IMR-90 (cell line): ENCODE measurements at regions not wholly inside any gene's neighbourhood (a gene's known extent, or its start where the extent isn't known, plus 50 kb on each side); places are given as distances from the start of the nearest gene placed in this dataset.

Experiments
- ATAC-seq: fragments of 200-7000 bp; cut with Tn5 transposase; 2 replicates; pipeline ENCODE4 v1.9.1; 2020; ENCODE audit warnings: low read depth, mild to moderate bottlenecking, moderate library complexity
- BruUV-seq: library from RNA; stranded (reverse); fragments of 400-500 nt; replicated peaks from 2 replicates; lab custom pipeline; 2021; lab: Mats Ljungman, UMichigan
- CTCF ChIA-PET: fragments of 300-600 bp; formaldehyde crosslinking; extraction: SDS; loops from one replicate; lab custom pipeline; 2021; ENCODE audit warnings: antibody characterized with exemption; lab: Yijun Ruan, JAX
- POLR2A ChIA-PET: fragments of 300-600 bp; sonication (Branson Sonifier 250); formaldehyde crosslinking; loops from one replicate; lab custom pipeline; 2022; ENCODE audit warnings: antibody characterized with exemption; ENCODE audit not compliant: unreplicated experiment; lab: Charles Lee
- DNase-seq: peaks from one replicate; pipeline ENCODE4 v3.0.0; 2013
- H2AFZ ChIP-seq: replicated peaks from 2 replicates; pipeline ENCODE3; 2013; ENCODE audit warnings: low read length, mild to moderate bottlenecking; ENCODE audit not compliant: poor library complexity
- H2AK5ac ChIP-seq: 2 replicates; pipeline ENCODE4 v1.6.1; 2013; ENCODE audit warnings: low read depth, low read length, inconsistent platforms
- H2AK9ac ChIP-seq: replicated peaks from 2 replicates; pipeline ENCODE3; 2013; ENCODE audit warnings: mild to moderate bottlenecking, low read depth, low read length, moderate library complexity; ENCODE audit not compliant: poor library complexity
- H2BK120ac ChIP-seq: 2 replicates; pipeline ENCODE4 v1.6.1; 2013; ENCODE audit warnings: low read depth, low read length, inconsistent platforms
- H2BK15ac ChIP-seq: 3 replicates; pipeline ENCODE4 v1.6.1; 2013; ENCODE audit warnings: low read depth, low read length, inconsistent platforms
- H2BK20ac ChIP-seq: 2 replicates; pipeline ENCODE4 v1.6.1; 2013; ENCODE audit warnings: low read depth, mild to moderate bottlenecking, inconsistent platforms, low read length, moderate library complexity
- H2BK5ac ChIP-seq: 2 replicates; pipeline ENCODE4 v1.6.1; 2013; ENCODE audit warnings: mild to moderate bottlenecking, low read depth, low read length, inconsistent platforms; ENCODE audit not compliant: poor library complexity, severe bottlenecking
- H3K14ac ChIP-seq: replicated peaks from 2 replicates; pipeline ENCODE4 v1.6.1; 2013; ENCODE audit warnings: low read depth, low read length, inconsistent platforms
- H3K18ac ChIP-seq: 2 replicates; pipeline ENCODE4 v1.6.1; 2013; ENCODE audit warnings: low read depth, low read length, control low read depth
- H3K23ac ChIP-seq: 2 replicates; pipeline ENCODE4 v1.6.1; 2013; ENCODE audit warnings: low read depth, low read length, inconsistent platforms
- H3K27ac ChIP-seq: 2 replicates; pipeline ENCODE4 v1.5.1; 2013; ENCODE audit warnings: mild to moderate bottlenecking, control low read depth, low read length; ENCODE audit not compliant: insufficient read depth
- H3K27me3 ChIP-seq: 2 replicates; pipeline ENCODE4 v1.6.1; 2013; ENCODE audit warnings: low read length; ENCODE audit not compliant: control insufficient read depth, insufficient read depth
- H3K36me3 ChIP-seq: 2 replicates; pipeline ENCODE4 v1.6.1; 2013; ENCODE audit warnings: low read length, mixed read lengths; ENCODE audit not compliant: control insufficient read depth, insufficient read depth
- H3K4ac ChIP-seq: 2 replicates; pipeline ENCODE4 v1.6.1; 2013; ENCODE audit warnings: low read depth, low read length, inconsistent platforms
- H3K4me1 ChIP-seq: 2 replicates; pipeline ENCODE4 v1.6.1; 2013; ENCODE audit warnings: low read length, mixed read lengths; ENCODE audit not compliant: control insufficient read depth, insufficient read depth
- H3K4me2 ChIP-seq: 2 replicates; pipeline ENCODE4 v1.6.1; 2013; ENCODE audit warnings: low read depth, mild to moderate bottlenecking, control low read depth, low read length, moderate library complexity
- H3K4me3 ChIP-seq: 2 replicates; pipeline ENCODE4 v1.5.1; 2013; ENCODE audit warnings: low read depth, mild to moderate bottlenecking, control low read depth, low read length, moderate library complexity; ENCODE audit not compliant: insufficient read depth
- H3K56ac ChIP-seq: 2 replicates; pipeline ENCODE4 v1.6.1; 2013; ENCODE audit warnings: low read length, inconsistent platforms; ENCODE audit not compliant: insufficient read depth; ENCODE audit errors: extremely low read depth
- H3K79me1 ChIP-seq, 2 experiments: 2 replicates each; pipeline ENCODE4 v1.6.1; 2013; ENCODE audit warnings: low read length in 2 of 2, inconsistent platforms in 1 of 2, low read depth in 1 of 2
- H3K9ac ChIP-seq: 2 replicates; pipeline ENCODE4 v1.6.1; 2013; ENCODE audit warnings: low read depth, low read length, control low read depth
- H3K9me1 ChIP-seq: 2 replicates; pipeline ENCODE4 v1.6.1; 2013; ENCODE audit warnings: low read length, inconsistent platforms; ENCODE audit not compliant: insufficient read depth
- H3K9me3 ChIP-seq: 2 replicates; pipeline ENCODE4 v1.6.1; 2013; ENCODE audit warnings: low read length; ENCODE audit not compliant: control insufficient read depth, insufficient read depth
- H4K20me1 ChIP-seq: 2 replicates; pipeline ENCODE4 v1.6.1; 2013; ENCODE audit warnings: low read length, inconsistent platforms; ENCODE audit not compliant: insufficient read depth
- H4K5ac ChIP-seq: 2 replicates; pipeline ENCODE4 v1.6.1; 2013; ENCODE audit warnings: mild to moderate bottlenecking, low read depth, low read length, control low read depth
- H4K8ac ChIP-seq, 2 experiments: 2 replicates each; pipeline ENCODE4 v1.6.1; 2013; ENCODE audit warnings: low read depth in 2 of 2, low read length in 2 of 2, control low read depth in 1 of 2, inconsistent platforms in 1 of 2
- H4K91ac ChIP-seq: 2 replicates; pipeline ENCODE4 v1.6.1; 2013; ENCODE audit warnings: low read depth, low read length, inconsistent platforms; ENCODE audit not compliant: insufficient read depth
- FOS ChIP-seq: fragments of 150-350 bp; IDR thresholded peaks from 2 replicates; pipeline ENCODE4 v1.6.1; 2016; ENCODE audit warnings: low read depth, low read length
- WGBS, 2 experiments: methylation state at CpG; one replicate each; pipeline versions ENCODE4 v1.1.5 to v1.1.7; 2013; ENCODE audit warnings: missing lambda C conversion rate in 2 of 2; ENCODE audit not compliant: insufficient read length in 1 of 2; ENCODE audit errors: extremely low coverage in 2 of 2; 5-methylcytosine and 5-hydroxymethylcytosine counted together
- dilution Hi-C: fragments of 300-500 bp; cut with HindIII; formaldehyde crosslinking; loops from one replicate; pipeline ENCODE4 v1.14.3; 2018; ENCODE audit warnings: low sequenced_read_pairs; ENCODE audit not compliant: unreplicated experiment
- in situ Hi-C: fragments of 300-500 bp; cut with MboI; formaldehyde crosslinking; loops from 3 replicates; pipeline ENCODE4 v1.14.3; 2019; ENCODE audit warnings: low sequenced_read_pairs, inconsistent platforms, mixed read lengths
- intact Hi-C: fragments of 100-400 bp; cut with micrococcal nuclease; formaldehyde crosslinking; loops from 2 replicates; pipeline ENCODE4 v1.10.0; 2022

DNA sequence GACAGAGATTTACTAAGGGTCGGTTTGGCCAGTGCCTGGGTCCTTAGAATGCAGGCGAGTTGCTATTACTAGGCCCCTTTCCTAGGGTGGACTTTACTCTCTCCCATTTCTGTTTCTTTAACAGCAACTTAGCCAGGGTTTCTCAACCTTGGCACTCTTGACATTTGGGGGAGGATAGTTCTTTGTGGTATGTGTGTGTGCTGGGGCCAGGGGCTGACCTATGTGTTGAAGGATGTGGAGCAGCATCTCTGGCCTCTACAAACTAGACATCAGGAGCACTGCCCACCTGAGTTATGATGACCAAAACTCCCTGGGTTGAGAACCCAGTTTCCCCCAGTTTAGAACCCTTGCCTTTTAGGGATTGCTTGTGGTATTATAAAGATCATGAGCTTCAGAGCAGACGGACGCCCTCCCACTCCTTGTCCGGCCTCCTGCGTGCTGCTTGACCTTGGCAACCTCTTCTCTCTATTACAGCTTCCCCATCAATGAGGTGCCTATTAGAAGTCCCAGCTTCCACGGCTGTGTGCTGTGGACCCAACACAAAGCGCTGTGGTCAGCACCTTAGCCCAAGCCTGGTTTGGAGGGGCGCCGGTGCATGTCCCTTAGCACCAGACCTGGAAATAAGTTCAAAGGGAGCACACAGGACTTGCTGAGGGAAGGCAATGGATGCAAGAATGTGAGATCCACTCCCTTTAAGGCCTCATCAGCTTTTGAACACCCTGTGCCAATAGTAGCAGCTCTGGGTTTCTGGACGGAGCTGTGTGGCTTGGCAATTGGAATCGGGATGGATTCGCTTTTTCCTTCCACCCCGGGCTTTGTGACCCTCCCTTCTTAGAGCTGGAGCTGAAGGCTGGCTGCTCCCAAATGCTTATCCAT is 239.2 kb upstream of the MAF start:
- Histone ChIP-seq H4K5ac (no peak overlapping the region), H2AFZ (no peak overlapping the region), H3K14ac (no peak overlapping the region), H3K9me3 (peaks cover 20% of the 10 kb centered on the region), H2AK9ac (no peak overlapping the region), H3K4me2 (no peak overlapping the region), H4K91ac (no peak overlapping the region), H2BK20ac (no peak overlapping the region), H3K9ac (no peak overlapping the region), H3K56ac (no peak overlapping the region), H3K27ac (no peak overlapping the region), H3K27me3 (no peaks in the 10 kb centered on the region), H4K8ac (no peak overlapping the region), H2BK120ac (no peak overlapping the region), H3K4me1 (no peaks in the 10 kb centered on the region), H3K18ac (no peak overlapping the region), H3K36me3 (no peaks in the 10 kb centered on the region), H2BK15ac (no peak overlapping the region), H3K79me1 (no peaks in the 10 kb centered on the region), H3K23ac (no peak overlapping the region), H2AK5ac (no peak overlapping the region), H3K4ac (no peak overlapping the region), H4K20me1 (no peaks in the 10 kb centered on the region), H2BK5ac (no peak overlapping the region), H3K4me3 (no peak overlapping the region), H3K9me1 (no peaks in the 10 kb centered on the region)
- DNase-seq, result no peak
- CTCF ChIA-PET, result interaction anchor here (0.6 kb wide), 1 partner anchor 11 kb away, joined by 3 read pairs; no protein-coding TSS in a partner anchor
- no peak for TF ChIP-seq FOS
- ATAC-seq, result no peak
- POLR2A ChIA-PET, result no interaction called here
- dilution Hi-C loops, result no loop called here
- 33% methylated on average over 1 of the region's 14 CpGs; no CpG with 5 or more reads in 1 of the 2 experiments for WGBS, 2 experiments
- intact Hi-C loops, result no loop called here
- in situ Hi-C loops, result no loop called here
- BruUV-seq, result no TSS peak
